WTC11 (cell line): ENCODE measurements at regions not wholly inside any gene's neighbourhood (a gene's known extent, or its start where the extent isn't known, plus 50 kb on each side); places are given as distances from the start of the nearest gene placed in this dataset.
"Not testable (repeated sequence)": the region's sequence is repeated elsewhere in the genome, so short reads cannot be mapped to it uniquely, and the experiment has no call there.

Source experiments
- ATAC-seq: fragments of 200-7000 bp; cut with Tn5 transposase; 2 replicates; pipeline ENCODE4 v1.10.0; 2021; ENCODE audit warnings: mild to moderate bottlenecking, moderate library complexity
- CTCF ChIA-PET: fragments of 300-600 bp; sonication (Branson Sonifier 250); formaldehyde crosslinking; loops from one replicate; lab custom pipeline; 2021; ENCODE audit warnings: antibody characterized with exemption; lab: Charles Lee
- POLR2A ChIA-PET: fragments of 350-600 bp; sonication (Branson Sonifier 250); formaldehyde crosslinking; loops from one replicate; lab custom pipeline; 2021; ENCODE audit warnings: antibody characterized with exemption; lab: Charles Lee
- DNase-seq: peaks from one replicate; pipeline ENCODE4 v3.0.0; 2021; ENCODE audit warnings: low spot score
- H3K27ac Mint-ChIP-seq: 2 replicates; pipeline ENCODE4 v1.8.0; 2021; ENCODE audit warnings: mixed read lengths
- H3K27me3 Mint-ChIP-seq: 2 replicates; pipeline ENCODE4 v1.8.0; 2021; ENCODE audit warnings: low read depth, mild to moderate bottlenecking, moderate library complexity, mixed read lengths
- H3K36me3 Mint-ChIP-seq: 2 replicates; pipeline ENCODE4 v1.8.0; 2021; ENCODE audit warnings: mixed read lengths
- H3K4me1 Mint-ChIP-seq: 2 replicates; pipeline ENCODE4 v1.8.0; 2022; ENCODE audit warnings: mixed read lengths
- H3K4me3 Mint-ChIP-seq: 2 replicates; pipeline ENCODE4 v1.8.0; 2021; ENCODE audit warnings: mild to moderate bottlenecking, moderate library complexity, mixed read lengths
- H3K9me3 Mint-ChIP-seq: 2 replicates; pipeline ENCODE4 v1.8.0; 2021; ENCODE audit warnings: mixed read lengths
- ATF1 ChIP-seq: sonication (generic); formaldehyde crosslinking; IDR thresholded peaks from 2 replicates; pipeline ENCODE4 v1.8.1; 2023; ENCODE audit warnings: mild to moderate bottlenecking, moderate library complexity, missing genetic modification reagents
- CBFB ChIP-seq: sonication (generic); formaldehyde crosslinking; IDR thresholded peaks from 2 replicates; pipeline ENCODE4 v1.8.1; 2022; ENCODE audit warnings: mild to moderate bottlenecking, low read depth, missing genetic modification reagents
- CREM ChIP-seq: sonication (generic); formaldehyde crosslinking; IDR thresholded peaks from 2 replicates; pipeline ENCODE4 v1.8.1; 2022; ENCODE audit warnings: mild to moderate bottlenecking, missing genetic modification reagents, moderate library complexity
- E2F5 ChIP-seq: sonication (generic); formaldehyde crosslinking; IDR thresholded peaks from 2 replicates; pipeline ENCODE4 v1.8.1; 2022; ENCODE audit warnings: mild to moderate bottlenecking, moderate library complexity, missing genetic modification reagents
- ELF4 ChIP-seq: sonication (generic); formaldehyde crosslinking; IDR thresholded peaks from 2 replicates; pipeline ENCODE4 v1.8.1; 2022; ENCODE audit warnings: low read depth, mild to moderate bottlenecking, moderate library complexity, missing genetic modification reagents
- GRHL2 ChIP-seq: fragments of 250-450 bp; sonication (Bioruptor Pico); IDR thresholded peaks from 2 replicates; pipeline ENCODE4 v1.8.0; 2022; ENCODE audit warnings: mild to moderate bottlenecking, moderate library complexity; ENCODE audit not compliant: insufficient replicate concordance, severe bottlenecking
- HMGA2 ChIP-seq: fragments of 250-450 bp; sonication (Bioruptor Pico); IDR thresholded peaks from 2 replicates; pipeline ENCODE4 v1.4.0; 2021; ENCODE audit warnings: mild to moderate bottlenecking, moderate library complexity
- HMGXB4 ChIP-seq: sonication (generic); formaldehyde crosslinking; IDR thresholded peaks from 2 replicates; pipeline ENCODE4 v1.8.1; 2023; ENCODE audit warnings: mild to moderate bottlenecking, moderate library complexity, missing genetic modification reagents
- IRF2 ChIP-seq: sonication (generic); formaldehyde crosslinking; IDR thresholded peaks from 2 replicates; pipeline ENCODE4 v1.8.0; 2022; ENCODE audit warnings: low read depth, missing genetic modification reagents, borderline replicate concordance
- JAZF1 ChIP-seq: fragments of 250-450 bp; sonication (Bioruptor Pico); IDR thresholded peaks from 2 replicates; pipeline ENCODE4 v1.9.0; 2021; ENCODE audit warnings: moderate library complexity, mild to moderate bottlenecking, inconsistent platforms
- MLX ChIP-seq: sonication (generic); formaldehyde crosslinking; IDR thresholded peaks from 2 replicates; pipeline ENCODE4 v1.8.1; 2023; ENCODE audit warnings: mild to moderate bottlenecking, missing genetic modification reagents, moderate library complexity
- NR2C2 ChIP-seq: sonication (generic); formaldehyde crosslinking; IDR thresholded peaks from 2 replicates; pipeline ENCODE4 v1.8.0; 2022; ENCODE audit warnings: mild to moderate bottlenecking, missing genetic modification reagents
- PRRX2 ChIP-seq: fragments of 250-450 bp; sonication (Bioruptor Pico); IDR thresholded peaks from 2 replicates; pipeline ENCODE4 v1.8.0; 2021; ENCODE audit warnings: mild to moderate bottlenecking
- SP1 ChIP-seq: sonication (generic); formaldehyde crosslinking; conservative IDR thresholded peaks from 2 replicates; pipeline ENCODE4 v1.8.1; 2022; ENCODE audit warnings: missing genetic modification reagents
- TCF7 ChIP-seq: sonication (generic); formaldehyde crosslinking; IDR thresholded peaks from 2 replicates; pipeline ENCODE4 v1.8.0; 2022; ENCODE audit warnings: mild to moderate bottlenecking, low read depth, missing genetic modification reagents, moderate library complexity
- ZNF317 ChIP-seq: sonication (generic); formaldehyde crosslinking; IDR thresholded peaks from 2 replicates; pipeline ENCODE4 v1.8.1; 2023; ENCODE audit warnings: low read depth, mild to moderate bottlenecking, moderate library complexity, missing genetic modification reagents, borderline replicate concordance
- ZNF396 ChIP-seq: fragments of 250-450 bp; sonication (Bioruptor Pico); IDR thresholded peaks from 2 replicates; pipeline ENCODE4 v1.8.0; 2021; ENCODE audit warnings: mild to moderate bottlenecking, moderate library complexity, borderline replicate concordance
- ZNF423 ChIP-seq: fragments of 250-450 bp; sonication (Bioruptor Pico); IDR thresholded peaks from 2 replicates; pipeline ENCODE4 v2.1.2; 2022; ENCODE audit warnings: mild to moderate bottlenecking, moderate library complexity
- ZNF671 ChIP-seq: fragments of 250-450 bp; sonication (Bioruptor Pico); IDR thresholded peaks from 2 replicates; pipeline ENCODE4 v1.8.0; 2021; ENCODE audit warnings: mild to moderate bottlenecking
- TF ChIP-seq, protein P1 (sequence below): sonication (generic); formaldehyde crosslinking; IDR thresholded peaks from 2 replicates; pipeline ENCODE4 v1.8.0; 2022; ENCODE audit warnings: missing genetic modification reagents
- TF ChIP-seq, protein P2 (sequence below): fragments of 250-450 bp; sonication (Bioruptor Pico); IDR thresholded peaks from 2 replicates; pipeline ENCODE4 v1.8.0; 2021; ENCODE audit warnings: mild to moderate bottlenecking
- TF ChIP-seq, protein P3 (sequence below): sonication (generic); formaldehyde crosslinking; IDR thresholded peaks from 2 replicates; pipeline ENCODE4 v1.8.1; 2022; ENCODE audit warnings: mild to moderate bottlenecking, missing genetic modification reagents, moderate library complexity, borderline replicate concordance

GRCh38 chr12:83559650-83560049, 872.9 kb downstream of the TMTC2 start (continued):
- TF ChIP-seq, protein P1, sequence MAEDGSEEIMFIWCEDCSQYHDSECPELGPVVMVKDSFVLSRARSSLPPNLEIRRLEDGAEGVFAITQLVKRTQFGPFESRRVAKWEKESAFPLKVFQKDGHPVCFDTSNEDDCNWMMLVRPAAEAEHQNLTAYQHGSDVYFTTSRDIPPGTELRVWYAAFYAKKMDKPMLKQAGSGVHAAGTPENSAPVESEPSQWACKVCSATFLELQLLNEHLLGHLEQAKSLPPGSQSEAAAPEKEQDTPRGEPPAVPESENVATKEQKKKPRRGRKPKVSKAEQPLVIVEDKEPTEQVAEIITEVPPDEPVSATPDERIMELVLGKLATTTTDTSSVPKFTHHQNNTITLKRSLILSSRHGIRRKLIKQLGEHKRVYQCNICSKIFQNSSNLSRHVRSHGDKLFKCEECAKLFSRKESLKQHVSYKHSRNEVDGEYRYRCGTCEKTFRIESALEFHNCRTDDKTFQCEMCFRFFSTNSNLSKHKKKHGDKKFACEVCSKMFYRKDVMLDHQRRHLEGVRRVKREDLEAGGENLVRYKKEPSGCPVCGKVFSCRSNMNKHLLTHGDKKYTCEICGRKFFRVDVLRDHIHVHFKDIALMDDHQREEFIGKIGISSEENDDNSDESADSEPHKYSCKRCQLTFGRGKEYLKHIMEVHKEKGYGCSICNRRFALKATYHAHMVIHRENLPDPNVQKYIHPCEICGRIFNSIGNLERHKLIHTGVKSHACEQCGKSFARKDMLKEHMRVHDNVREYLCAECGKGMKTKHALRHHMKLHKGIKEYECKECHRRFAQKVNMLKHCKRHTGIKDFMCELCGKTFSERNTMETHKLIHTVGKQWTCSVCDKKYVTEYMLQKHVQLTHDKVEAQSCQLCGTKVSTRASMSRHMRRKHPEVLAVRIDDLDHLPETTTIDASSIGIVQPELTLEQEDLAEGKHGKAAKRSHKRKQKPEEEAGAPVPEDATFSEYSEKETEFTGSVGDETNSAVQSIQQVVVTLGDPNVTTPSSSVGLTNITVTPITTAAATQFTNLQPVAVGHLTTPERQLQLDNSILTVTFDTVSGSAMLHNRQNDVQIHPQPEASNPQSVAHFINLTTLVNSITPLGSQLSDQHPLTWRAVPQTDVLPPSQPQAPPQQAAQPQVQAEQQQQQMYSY (CRISPR knock-in tag) = no peak
- TF ChIP-seq ZNF671 (CRISPR knock-in tag) (no peak), NR2C2 (CRISPR knock-in tag) (no peak), ELF4 (CRISPR knock-in tag) (no peak), E2F5 (CRISPR knock-in tag) (no peak)

DNA sequence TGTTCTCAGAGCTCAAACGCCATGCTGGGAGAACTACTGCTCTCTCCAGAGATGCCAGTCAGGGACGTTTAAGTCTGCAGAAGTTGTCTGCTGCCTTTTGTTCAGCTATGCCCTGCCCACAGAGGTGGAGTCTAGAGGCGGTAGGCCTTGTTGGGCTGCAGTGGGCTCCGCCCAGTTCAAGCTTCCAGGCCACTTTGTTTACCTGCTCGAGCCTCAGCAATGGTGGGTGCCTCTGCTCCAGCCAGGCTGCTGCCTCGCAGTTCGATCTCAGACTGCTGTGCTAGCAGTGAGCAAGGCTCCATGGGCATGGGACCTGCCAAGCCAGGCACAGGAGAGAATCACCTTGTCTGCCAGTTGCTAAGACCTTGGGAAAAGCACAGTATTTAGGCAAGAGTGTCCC, 869.3 kb downstream of the TMTC2 start:
- Mint-ChIP-seq H3K9me3 (peaks cover 66% of the 10 kb centered on the region), H3K36me3 (peaks cover 61% of the 10 kb centered on the region), H3K4me1 (peaks cover 16% of the 10 kb centered on the region)
- CTCF ChIA-PET, H3K27ac Mint-ChIP-seq, ATAC-seq, H3K4me3 Mint-ChIP-seq, DNase-seq, POLR2A ChIA-PET, H3K27me3 Mint-ChIP-seq: not testable (repeated sequence)

DNA sequence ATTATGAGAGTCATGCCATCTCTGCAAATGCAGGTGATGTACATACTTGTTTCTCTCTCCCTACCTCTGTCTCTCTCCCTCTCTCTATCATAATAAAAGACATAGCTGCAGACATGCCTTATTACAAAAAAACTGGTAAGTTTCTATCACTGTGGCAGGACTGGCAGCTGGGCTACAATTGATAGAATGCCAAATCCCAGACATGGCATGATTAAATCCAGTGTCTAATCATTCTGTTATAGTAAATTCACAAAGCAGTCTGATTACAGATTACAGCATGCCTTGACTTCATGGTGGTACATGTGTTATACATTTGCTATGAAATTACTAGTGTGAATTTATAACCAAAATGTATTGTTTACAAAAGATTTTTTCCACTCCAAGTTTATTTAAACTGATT, 854.7 kb downstream of the TMTC2 start:
- CTCF ChIA-PET = interaction anchor here (0.5 kb wide), 1 partner anchor 537 kb away, joined by 5 read pairs; no protein-coding TSS in a partner anchor
- Mint-ChIP-seq H3K27me3 (no peaks in the 10 kb centered on the region), H3K4me3 (no peak overlapping the region), H3K9me3 (peaks cover 26% of the 10 kb centered on the region), H3K4me1 (peaks cover 21% of the 10 kb centered on the region), H3K36me3 (peaks cover 9% of the 10 kb centered on the region), H3K27ac (no peak overlapping the region)
- TF ChIP-seq MLX (CRISPR knock-in tag) (no peak), PRRX2 (CRISPR knock-in tag) (no peak), HMGA2 (CRISPR knock-in tag) (no peak), HMGXB4 (CRISPR knock-in tag) (no peak)
- DNase-seq (no peak), ATAC-seq (no peak)
- POLR2A ChIA-PET = no interaction called here

GRCh38 chr12:83538361-83538965, 851.8 kb downstream of the TMTC2 start:
- no peak overlapping the region for H3K27ac Mint-ChIP-seq
- TF ChIP-seq TCF7 (CRISPR knock-in tag) (no peak), ZNF317 (CRISPR knock-in tag) (no peak), CREM (CRISPR knock-in tag) (no peak), SP1 (CRISPR knock-in tag) (no peak), PRRX2 (CRISPR knock-in tag) (no peak), GRHL2 (CRISPR knock-in tag) (no peak), JAZF1 (CRISPR knock-in tag) (no peak), IRF2 (CRISPR knock-in tag) (no peak), ZNF423 (no peak), ZNF396 (CRISPR knock-in tag) (no peak), ATF1 (CRISPR knock-in tag) (no peak), CBFB (no peak)
- TF ChIP-seq, protein P2, sequence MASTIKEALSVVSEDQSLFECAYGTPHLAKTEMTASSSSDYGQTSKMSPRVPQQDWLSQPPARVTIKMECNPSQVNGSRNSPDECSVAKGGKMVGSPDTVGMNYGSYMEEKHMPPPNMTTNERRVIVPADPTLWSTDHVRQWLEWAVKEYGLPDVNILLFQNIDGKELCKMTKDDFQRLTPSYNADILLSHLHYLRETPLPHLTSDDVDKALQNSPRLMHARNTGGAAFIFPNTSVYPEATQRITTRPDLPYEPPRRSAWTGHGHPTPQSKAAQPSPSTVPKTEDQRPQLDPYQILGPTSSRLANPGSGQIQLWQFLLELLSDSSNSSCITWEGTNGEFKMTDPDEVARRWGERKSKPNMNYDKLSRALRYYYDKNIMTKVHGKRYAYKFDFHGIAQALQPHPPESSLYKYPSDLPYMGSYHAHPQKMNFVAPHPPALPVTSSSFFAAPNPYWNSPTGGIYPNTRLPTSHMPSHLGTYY = no peak
- TF ChIP-seq, protein P3, sequence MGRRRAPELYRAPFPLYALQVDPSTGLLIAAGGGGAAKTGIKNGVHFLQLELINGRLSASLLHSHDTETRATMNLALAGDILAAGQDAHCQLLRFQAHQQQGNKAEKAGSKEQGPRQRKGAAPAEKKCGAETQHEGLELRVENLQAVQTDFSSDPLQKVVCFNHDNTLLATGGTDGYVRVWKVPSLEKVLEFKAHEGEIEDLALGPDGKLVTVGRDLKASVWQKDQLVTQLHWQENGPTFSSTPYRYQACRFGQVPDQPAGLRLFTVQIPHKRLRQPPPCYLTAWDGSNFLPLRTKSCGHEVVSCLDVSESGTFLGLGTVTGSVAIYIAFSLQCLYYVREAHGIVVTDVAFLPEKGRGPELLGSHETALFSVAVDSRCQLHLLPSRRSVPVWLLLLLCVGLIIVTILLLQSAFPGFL (CRISPR knock-in tag) = no peak

More at GRCh38 chr12:83538361-83538965, 851.8 kb downstream of the TMTC2 start:
- Mint-ChIP-seq H3K4me1 (peaks cover 40% of the 10 kb centered on the region), H3K4me3 (no peak overlapping the region), H3K9me3 (peaks cover 5% of the 10 kb centered on the region), H3K36me3 (peaks cover 5% of the 10 kb centered on the region), H3K27me3 (no peaks in the 10 kb centered on the region)
- POLR2A ChIA-PET = no interaction called here
- DNase-seq = no peak
- ATAC-seq = no peak
- CTCF ChIA-PET = no interaction called here
